ENCODE measurements at regions not wholly inside any gene's neighbourhood (a gene's known extent, or its start where the extent isn't known, plus 50 kb on each side); places are given as distances from the start of the nearest gene placed in this dataset.
"Not testable (repeated sequence)": the region's sequence is repeated elsewhere in the genome, so short reads cannot be mapped to it uniquely, and the experiment has no call there.

DNA sequence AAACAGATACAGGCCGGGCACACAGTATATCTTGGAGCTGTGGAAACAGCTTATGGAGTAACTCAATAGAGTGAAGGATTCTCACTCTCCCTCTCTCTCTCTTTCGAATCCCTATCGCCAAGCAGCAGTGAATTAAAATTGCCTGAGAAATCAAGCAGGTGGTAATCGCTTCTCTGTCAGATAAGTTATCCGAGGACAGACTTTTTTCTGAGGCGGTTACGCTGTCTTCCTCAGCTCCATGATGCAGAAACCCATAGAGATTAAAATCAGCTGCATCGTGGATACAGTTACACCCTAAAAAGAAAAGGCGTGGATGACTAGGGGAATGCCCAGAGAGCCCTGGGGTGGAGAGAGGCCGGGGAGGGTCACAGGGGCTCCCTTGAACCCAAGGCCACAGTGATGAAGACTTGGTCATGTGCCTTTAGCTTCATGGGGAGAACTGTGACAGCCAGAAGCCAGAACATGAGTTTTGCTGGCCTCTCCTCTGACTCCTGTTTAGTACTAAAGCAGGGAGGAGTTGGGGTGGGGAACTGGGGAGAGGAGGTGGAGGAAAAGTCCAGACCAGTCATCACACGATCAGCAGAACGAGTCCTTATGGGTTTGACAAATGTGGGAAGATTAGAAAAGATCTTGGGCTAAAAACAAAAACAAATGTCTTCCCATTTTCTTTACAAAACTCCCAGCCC is 138.8 kb upstream of the JARID2 start:
- TF ChIP-seq ZNF70 (CRISPR knock-in tag; IDR thresholded peaks at IDR 0.05): no peak
- no peak for TF ChIP-seq OSR1 (CRISPR knock-in tag; IDR thresholded peaks at IDR 0.05)
- TF ChIP-seq, protein P1, sequence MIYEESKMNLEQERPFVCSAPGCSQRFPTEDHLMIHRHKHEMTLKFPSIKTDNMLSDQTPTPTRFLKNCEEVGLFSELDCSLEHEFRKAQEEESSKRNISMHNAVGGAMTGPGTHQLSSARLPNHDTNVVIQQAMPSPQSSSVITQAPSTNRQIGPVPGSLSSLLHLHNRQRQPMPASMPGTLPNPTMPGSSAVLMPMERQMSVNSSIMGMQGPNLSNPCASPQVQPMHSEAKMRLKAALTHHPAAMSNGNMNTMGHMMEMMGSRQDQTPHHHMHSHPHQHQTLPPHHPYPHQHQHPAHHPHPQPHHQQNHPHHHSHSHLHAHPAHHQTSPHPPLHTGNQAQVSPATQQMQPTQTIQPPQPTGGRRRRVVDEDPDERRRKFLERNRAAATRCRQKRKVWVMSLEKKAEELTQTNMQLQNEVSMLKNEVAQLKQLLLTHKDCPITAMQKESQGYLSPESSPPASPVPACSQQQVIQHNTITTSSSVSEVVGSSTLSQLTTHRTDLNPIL (CRISPR knock-in tag; IDR thresholded peaks at IDR 0.05; ENCODE audit: low read depth): no peak
- TF ChIP-seq CSDC2 (CRISPR knock-in tag; IDR thresholded peaks at IDR 0.05): no peak
- TF ChIP-seq ZNF8 (CRISPR knock-in tag; IDR thresholded peaks at IDR 0.05): no peak
- no peak for TF ChIP-seq ZFP3 (CRISPR knock-in tag; IDR thresholded peaks at IDR 0.05)
- TF ChIP-seq RARB (CRISPR knock-in tag; IDR thresholded peaks at IDR 0.05): no peak
- TF ChIP-seq TOX (CRISPR knock-in tag; IDR thresholded peaks at IDR 0.05; ENCODE audit: borderline replicate concordance): no peak
- TF ChIP-seq, protein P2, sequence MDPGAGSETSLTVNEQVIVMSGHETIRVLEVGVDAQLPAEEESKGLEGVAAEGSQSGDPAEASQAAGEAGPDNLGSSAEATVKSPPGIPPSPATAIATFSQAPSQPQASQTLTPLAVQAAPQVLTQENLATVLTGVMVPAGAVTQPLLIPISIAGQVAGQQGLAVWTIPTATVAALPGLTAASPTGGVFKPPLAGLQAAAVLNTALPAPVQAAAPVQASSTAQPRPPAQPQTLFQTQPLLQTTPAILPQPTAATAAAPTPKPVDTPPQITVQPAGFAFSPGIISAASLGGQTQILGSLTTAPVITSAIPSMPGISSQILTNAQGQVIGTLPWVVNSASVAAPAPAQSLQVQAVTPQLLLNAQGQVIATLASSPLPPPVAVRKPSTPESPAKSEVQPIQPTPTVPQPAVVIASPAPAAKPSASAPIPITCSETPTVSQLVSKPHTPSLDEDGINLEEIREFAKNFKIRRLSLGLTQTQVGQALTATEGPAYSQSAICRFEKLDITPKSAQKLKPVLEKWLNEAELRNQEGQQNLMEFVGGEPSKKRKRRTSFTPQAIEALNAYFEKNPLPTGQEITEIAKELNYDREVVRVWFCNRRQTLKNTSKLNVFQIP (CRISPR knock-in tag; IDR thresholded peaks at IDR 0.05; ENCODE audit: borderline replicate concordance, low read depth): no peak
- TF ChIP-seq BACH2 (CRISPR knock-in tag; IDR thresholded peaks at IDR 0.05; ENCODE audit: borderline replicate concordance): no peak
- TF ChIP-seq, protein P3, sequence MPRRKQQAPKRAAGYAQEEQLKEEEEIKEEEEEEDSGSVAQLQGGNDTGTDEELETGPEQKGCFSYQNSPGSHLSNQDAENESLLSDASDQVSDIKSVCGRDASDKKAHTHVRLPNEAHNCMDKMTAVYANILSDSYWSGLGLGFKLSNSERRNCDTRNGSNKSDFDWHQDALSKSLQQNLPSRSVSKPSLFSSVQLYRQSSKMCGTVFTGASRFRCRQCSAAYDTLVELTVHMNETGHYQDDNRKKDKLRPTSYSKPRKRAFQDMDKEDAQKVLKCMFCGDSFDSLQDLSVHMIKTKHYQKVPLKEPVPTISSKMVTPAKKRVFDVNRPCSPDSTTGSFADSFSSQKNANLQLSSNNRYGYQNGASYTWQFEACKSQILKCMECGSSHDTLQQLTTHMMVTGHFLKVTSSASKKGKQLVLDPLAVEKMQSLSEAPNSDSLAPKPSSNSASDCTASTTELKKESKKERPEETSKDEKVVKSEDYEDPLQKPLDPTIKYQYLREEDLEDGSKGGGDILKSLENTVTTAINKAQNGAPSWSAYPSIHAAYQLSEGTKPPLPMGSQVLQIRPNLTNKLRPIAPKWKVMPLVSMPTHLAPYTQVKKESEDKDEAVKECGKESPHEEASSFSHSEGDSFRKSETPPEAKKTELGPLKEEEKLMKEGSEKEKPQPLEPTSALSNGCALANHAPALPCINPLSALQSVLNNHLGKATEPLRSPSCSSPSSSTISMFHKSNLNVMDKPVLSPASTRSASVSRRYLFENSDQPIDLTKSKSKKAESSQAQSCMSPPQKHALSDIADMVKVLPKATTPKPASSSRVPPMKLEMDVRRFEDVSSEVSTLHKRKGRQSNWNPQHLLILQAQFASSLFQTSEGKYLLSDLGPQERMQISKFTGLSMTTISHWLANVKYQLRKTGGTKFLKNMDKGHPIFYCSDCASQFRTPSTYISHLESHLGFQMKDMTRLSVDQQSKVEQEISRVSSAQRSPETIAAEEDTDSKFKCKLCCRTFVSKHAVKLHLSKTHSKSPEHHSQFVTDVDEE (CRISPR knock-in tag; IDR thresholded peaks at IDR 0.05): no peak
- no peak for TF ChIP-seq ZC3H10 (CRISPR knock-in tag; IDR thresholded peaks at IDR 0.05)
- no peak for TF ChIP-seq ISL1 (CRISPR knock-in tag; IDR thresholded peaks at IDR 0.05)
- no peak for ATAC-seq

DNA sequence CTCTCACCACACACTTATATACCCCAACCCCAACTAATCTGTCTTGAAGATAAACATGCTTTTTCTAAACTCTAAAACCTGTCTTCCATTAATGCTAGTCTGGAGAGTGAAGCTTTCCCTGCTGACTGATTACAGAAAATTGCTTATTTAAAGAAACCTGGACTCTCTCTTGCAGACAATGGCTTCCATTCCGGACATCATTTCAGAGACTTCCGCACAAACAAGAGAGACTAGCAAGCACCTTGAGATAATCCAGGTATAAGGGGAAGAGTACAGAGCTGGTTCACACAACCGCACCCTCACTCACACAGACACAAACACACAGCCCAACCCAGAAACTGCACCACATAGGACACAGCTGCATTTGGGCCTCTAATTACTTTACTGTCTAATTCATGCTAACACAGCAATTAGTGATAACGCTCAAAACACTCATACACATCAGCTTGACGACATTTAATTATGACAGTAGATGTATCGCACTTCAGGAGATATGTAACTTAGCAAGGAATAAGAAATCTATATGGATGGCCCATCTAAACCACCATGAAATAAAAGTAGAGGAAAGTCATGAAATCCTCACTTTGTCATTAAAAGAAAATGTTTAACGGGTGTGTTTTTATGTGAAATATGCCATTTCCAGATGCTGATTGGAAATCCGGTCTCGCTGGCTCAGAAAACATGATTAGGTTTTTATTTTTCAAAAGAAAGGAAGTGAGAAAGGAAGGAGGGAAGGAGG is 138.1 kb upstream of the JARID2 start:
- no peak for TF ChIP-seq TCF4 (CRISPR knock-in tag; IDR thresholded peaks at IDR 0.05; ENCODE audit: borderline replicate concordance)
- no peak for TF ChIP-seq ARNTL (CRISPR knock-in tag; IDR thresholded peaks at IDR 0.05; ENCODE audit: borderline replicate concordance, low read depth)
- ATAC-seq: no peak

DNA sequence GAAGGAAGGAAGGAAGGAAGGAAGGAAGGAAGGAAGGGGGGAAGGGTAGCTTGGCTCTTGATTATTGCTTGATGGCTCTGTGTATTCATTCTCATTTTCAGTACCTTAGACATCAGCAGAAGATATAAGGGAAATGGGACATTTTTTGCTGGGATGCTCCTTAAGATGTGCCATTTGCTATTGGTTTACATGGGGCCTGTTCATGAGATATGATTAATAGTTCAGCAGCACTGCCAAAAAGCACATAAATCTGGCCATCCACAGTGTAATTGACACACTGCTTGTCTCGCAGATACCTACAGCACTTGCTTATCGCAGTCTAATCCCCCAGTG is 137.5 kb upstream of the JARID2 start:
- TF ChIP-seq ISL1 (CRISPR knock-in tag; IDR thresholded peaks at IDR 0.05): no peak
- no peak for TF ChIP-seq TCF4 (CRISPR knock-in tag; IDR thresholded peaks at IDR 0.05; ENCODE audit: borderline replicate concordance)
- TF ChIP-seq TOX (CRISPR knock-in tag; IDR thresholded peaks at IDR 0.05; ENCODE audit: borderline replicate concordance): no peak
- no peak for TF ChIP-seq GLIS3 (CRISPR knock-in tag; IDR thresholded peaks at IDR 0.05)
- TF ChIP-seq ZNF8 (CRISPR knock-in tag; IDR thresholded peaks at IDR 0.05): no peak

DNA sequence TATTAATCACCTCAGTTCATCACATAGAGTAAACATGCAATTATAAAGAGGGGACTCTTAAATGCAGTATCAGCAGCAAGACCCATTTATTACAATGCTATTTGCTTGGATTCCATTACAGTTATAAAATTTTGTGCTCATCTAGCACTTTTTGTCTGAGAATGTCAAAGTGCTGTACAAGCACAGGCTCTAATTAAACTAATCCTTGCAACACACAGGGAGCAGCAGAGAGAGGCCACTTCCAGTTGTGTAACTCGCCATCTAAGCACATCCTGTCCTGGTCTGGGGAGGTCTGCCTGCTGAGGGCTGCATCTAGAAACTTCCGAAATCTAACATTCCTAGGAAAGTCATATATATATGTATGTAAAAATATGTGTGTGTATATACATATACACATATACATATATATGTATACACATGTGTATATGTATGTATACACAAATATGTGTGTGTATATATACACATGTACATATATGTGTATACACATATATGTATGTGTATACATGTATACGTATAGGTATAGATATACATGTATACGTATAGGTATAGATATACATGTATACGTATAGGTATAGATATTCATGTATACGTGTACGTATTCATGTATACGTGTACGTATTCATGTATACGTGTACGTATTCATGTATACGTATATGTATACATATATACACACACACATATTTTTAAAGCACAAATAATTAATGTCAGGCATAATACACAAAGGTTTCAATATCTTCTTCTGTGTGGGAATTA is 136.4 kb upstream of the JARID2 start:
- no peak for ATAC-seq
- TF ChIP-seq ZFP3 (CRISPR knock-in tag; IDR thresholded peaks at IDR 0.05): no peak
- no peak for TF ChIP-seq RARB (CRISPR knock-in tag; IDR thresholded peaks at IDR 0.05)
- TF ChIP-seq ARNTL (CRISPR knock-in tag; IDR thresholded peaks at IDR 0.05; ENCODE audit: borderline replicate concordance, low read depth): no peak
- no peak for TF ChIP-seq ESRRG (CRISPR knock-in tag; IDR thresholded peaks at IDR 0.05)
- TF ChIP-seq PPARA (CRISPR knock-in tag; IDR thresholded peaks at IDR 0.05; ENCODE audit: borderline replicate concordance): no peak

More for the DNA sequence above, 137.5 kb upstream of the JARID2 start:
- no peak for ATAC-seq

DNA sequence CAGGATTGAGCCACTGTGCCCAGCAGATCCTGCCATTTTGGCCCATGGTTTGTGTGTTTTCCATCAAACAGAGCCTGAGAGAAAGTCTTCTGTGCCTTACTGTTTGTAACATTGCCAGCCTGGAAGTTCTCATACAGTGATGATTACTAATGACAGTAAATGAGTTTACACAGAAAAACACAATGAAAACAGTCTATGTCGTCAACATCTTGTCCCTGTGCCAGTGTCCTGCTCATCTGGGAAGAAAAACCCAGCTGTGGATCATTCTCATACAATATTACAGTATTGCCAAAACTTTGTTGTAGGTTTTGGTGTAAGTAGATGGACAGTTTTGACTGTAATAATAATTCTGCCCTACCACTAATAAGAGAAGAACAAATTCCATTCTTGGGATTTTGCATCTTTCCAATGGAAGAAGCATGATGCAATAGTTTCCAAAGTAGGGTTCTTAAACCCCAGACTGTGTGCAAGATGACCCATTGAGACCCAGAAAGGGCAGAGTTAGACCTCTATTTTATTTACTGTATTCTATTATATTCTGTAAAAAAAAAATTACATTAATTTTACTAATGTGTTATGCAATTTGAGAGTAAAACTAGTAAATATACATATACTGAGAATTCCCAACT is 135.0 kb upstream of the JARID2 start:
- TF ChIP-seq ZNF8 (CRISPR knock-in tag; IDR thresholded peaks at IDR 0.05) (no peak), TOX (CRISPR knock-in tag; IDR thresholded peaks at IDR 0.05; ENCODE audit: borderline replicate concordance) (no peak), ISL1 (CRISPR knock-in tag; IDR thresholded peaks at IDR 0.05) (no peak), ZC3H10 (CRISPR knock-in tag; IDR thresholded peaks at IDR 0.05) (no peak), PPARA (CRISPR knock-in tag; IDR thresholded peaks at IDR 0.05; ENCODE audit: borderline replicate concordance) (no peak), SNAI2 (CRISPR knock-in tag; IDR thresholded peaks at IDR 0.05) (no peak)
- TF ChIP-seq, protein P3 (CRISPR knock-in tag; IDR thresholded peaks at IDR 0.05): no peak
- no peak for ATAC-seq

DNA sequence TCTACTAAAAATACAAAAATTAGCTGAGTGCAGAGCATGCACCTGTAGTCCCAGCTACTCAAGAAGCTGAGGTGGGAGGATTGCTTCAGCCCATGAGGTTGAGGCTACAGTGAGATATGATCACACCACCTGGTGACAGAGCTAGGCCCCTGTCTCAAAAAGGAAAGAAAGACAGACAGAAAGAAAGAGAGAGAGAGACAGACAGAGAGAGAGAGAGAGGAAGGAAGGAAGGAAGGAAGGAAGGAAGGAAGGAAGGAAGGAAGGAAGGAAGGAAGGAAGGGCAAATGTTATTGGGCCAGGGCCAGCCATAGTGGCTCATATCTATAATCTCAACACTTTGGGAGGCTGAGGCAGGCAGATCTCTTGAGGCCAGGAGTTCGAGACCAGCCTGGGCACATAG is 134.3 kb upstream of the JARID2 start:
- ATAC-seq: not testable (repeated sequence)
